MM.1S (cell line): ENCODE measurements at regions not wholly inside any gene's neighbourhood (a gene's known extent, or its start where the extent isn't known, plus 50 kb on each side); places are given as distances from the start of the nearest gene placed in this dataset.

Source experiments
- EZH2 ChIP-seq: fragments of 300-600 bp; sonication (generic); optimal IDR thresholded peaks from 2 replicates; pipeline ENCODE3; 2017; ENCODE audit warnings: low read depth, mild to moderate bottlenecking, antibody characterized with exemption, low read length, mixed read lengths
- EZH2phosphoT487 ChIP-seq: fragments of 300-600 bp; sonication (generic); IDR thresholded peaks from 2 replicates; pipeline ENCODE4 v1.6.1; 2018; ENCODE audit warnings: antibody characterized with exemption, low read length
- TF ChIP-seq, protein P1 (sequence below): fragments of 300-600 bp; sonication (generic); IDR thresholded peaks from 2 replicates; pipeline ENCODE4 v1.5.1; 2016; ENCODE audit warnings: antibody characterized with exemption, low read length, mixed read lengths

DNA sequence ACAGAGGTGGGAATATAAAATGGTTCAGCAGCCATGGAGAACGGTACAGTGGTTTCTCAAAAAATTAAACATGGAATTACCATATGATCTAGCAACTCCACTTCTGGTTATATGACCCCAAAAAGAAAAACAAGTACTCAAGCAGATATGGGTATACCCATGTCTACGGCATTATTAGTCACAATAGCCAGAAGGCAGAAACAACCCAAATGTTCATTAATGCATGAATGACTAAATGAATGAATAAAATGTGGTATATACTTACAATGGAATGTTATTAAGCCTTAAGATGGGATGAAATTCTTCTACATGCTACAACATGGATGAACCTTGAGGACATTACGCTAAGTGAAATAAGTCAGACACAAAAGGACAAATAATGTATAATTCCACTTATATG is 141.3 kb upstream of the FOXN2 start:
- TF ChIP-seq, protein P1, sequence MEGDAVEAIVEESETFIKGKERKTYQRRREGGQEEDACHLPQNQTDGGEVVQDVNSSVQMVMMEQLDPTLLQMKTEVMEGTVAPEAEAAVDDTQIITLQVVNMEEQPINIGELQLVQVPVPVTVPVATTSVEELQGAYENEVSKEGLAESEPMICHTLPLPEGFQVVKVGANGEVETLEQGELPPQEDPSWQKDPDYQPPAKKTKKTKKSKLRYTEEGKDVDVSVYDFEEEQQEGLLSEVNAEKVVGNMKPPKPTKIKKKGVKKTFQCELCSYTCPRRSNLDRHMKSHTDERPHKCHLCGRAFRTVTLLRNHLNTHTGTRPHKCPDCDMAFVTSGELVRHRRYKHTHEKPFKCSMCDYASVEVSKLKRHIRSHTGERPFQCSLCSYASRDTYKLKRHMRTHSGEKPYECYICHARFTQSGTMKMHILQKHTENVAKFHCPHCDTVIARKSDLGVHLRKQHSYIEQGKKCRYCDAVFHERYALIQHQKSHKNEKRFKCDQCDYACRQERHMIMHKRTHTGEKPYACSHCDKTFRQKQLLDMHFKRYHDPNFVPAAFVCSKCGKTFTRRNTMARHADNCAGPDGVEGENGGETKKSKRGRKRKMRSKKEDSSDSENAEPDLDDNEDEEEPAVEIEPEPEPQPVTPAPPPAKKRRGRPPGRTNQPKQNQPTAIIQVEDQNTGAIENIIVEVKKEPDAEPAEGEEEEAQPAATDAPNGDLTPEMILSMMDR = no peak
- TF ChIP-seq EZH2 (no peak), EZH2phosphoT487 (no peak)
